ENCODE measurements at regions not wholly inside any gene's neighbourhood (a gene's known extent, or its start where the extent isn't known, plus 50 kb on each side); places are given as distances from the start of the nearest gene placed in this dataset.
"Not testable (repeated sequence)": the region's sequence is repeated elsewhere in the genome, so short reads cannot be mapped to it uniquely, and the experiment has no call there.

DNA sequence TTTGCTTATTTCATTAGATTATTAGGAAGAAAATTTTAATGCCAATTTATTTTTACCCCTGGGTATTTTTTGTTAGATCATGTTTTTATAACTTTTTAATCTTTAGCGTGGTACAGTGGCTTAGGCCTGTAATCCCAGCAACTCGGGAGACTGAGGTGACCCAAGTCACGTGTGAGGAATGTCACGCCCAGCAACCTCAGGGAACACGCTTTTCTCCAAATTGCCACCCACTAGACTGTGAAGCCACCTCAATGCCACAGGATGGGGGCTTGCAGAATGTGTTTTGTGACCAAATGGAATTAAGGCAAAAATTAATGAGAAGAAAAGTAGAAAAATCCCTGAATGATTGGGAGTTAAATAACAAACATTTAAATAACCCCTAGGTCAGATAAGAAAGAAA lies 141.8 kb downstream of the LAT start:
- DNase-seq, result no peak

DNA sequence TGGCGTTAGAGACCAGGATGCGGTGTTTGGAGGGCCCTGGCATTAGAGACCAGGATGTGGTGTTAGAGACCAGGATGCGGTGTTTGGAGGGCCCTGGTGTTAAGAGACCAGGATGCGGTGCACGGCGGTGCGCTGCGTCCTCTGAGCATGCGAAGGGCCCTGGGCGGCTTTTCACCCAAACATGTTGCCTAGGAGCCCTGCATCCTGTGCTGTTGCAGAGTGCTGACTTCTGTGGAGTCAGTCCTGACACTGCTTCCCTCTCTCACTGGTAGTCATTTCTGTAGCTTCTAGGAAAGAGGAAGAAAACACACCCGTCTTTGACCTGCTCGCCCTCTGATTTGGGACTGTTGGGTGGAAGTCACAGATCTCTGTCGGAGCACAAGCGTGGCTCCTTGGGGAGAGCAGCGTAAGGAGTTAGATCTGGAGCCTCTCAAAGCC lies 141.2 kb downstream of the LAT start:
- peak in 1 of 6 experiments; percentile 10 for DNase-seq

DNA sequence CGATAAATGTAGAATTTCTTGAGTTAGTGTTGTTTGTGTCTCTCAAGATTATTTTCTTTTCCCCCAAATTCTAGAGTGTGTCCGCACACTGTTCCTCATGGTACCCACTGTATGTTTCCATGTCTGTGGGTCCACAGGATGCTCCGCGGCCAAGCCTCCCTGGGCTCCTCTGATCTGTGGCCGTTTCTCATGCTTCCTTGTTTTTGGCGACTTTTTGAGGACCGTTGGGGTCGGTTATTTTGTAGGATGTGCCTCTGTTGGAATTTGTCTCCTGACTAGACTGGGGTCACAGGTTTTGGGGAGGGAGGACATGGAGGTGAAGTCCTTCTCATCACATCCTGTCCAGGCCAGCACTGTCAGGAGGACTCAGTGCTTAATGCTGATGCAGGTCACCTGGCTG lies 140.0 kb downstream of the LAT start:
- no peak for DNase-seq

DNA sequence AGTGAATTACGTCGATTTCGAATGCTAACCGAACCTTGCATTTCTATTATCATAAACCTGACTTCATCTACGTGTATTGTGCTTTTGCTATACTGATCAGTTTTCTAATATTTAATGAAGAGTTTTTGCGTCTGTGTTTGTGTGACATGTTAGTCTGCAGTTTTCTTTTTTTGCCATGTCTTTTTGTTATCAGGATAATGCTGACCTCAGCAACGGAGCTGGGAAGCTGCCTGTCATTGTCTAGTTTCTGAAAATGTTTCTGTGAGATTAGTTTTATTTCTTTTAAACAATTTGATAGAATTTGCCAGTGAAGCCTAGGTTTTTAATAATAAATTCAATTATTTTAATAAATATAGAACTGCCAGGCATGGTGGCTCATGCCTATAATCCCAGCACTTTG lies 139.3 kb downstream of the LAT start:
- not testable (repeated sequence) for DNase-seq

DNA sequence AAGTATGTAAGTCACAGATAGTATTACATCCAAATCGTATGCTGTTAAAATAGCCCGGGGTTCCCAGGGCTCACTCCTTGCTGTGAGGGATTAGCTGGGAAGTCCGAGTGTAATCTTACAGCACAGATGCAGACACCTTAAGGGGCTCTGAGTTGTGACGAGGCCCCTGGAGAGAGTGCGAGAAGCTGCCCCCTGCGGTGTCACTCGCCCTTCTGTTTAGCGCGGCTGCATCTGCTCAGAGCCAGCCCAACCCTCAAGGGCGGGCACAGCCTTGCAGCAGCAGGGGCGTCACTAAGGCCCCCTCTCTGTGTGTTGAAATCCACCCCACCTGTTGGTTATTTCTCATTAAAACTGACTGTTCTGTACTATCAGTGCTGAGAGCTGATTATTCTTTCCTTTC lies 135.8 kb downstream of the LAT start:
- not testable (repeated sequence) for DNase-seq

DNA sequence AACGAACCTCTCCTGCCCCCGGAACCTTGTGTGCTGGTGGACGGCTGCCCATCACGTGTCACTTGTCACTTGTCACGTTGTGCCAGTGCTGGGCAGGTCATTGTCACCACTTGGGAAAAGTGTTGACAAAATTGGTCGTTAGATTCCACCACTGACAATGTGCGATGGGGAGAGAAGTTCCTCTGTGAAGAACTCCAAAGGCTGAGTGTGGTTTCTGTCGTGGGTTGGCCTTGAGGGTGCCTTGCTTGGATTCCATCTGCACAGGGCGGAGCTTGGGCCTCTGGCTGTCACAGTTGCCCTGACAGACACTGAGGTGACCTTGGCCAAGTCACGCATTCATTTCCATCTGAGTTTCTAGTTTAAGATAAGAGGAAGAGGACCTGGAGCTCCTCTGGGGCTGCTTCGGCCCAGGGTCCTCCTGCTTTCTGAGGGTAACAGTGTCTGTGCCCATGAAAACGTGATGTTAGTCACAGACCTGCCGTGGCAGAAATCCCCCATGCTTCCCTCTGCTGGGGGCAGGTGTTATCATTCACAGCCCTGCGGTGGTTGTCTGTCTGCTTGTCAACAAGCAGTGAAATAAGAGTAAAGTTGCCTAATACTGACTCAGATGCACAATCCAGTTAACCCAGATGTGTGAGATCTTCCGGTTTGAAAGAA lies 133.6 kb downstream of the LAT start:
- DNase-seq, result not testable (repeated sequence)

DNA sequence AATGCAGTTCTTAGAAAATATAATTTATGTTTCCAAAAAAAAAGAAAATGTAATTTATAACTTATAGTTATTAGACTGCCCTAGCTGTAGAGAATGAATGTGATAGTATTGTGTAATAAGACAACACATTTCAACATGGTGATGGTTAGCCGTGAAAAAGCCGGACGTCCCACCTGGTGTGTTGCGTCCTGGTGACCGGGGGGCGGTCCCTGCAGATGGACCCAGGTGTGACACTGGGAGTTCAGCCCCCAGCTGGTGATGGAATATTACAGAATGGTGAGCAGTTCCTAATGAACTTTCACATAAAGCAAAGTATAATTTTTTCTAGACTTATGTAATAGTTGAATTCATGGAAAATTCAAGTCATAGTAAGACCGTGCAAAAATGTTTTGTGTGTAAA lies 132.8 kb downstream of the LAT start:
- DNase-seq, result no peak

DNA sequence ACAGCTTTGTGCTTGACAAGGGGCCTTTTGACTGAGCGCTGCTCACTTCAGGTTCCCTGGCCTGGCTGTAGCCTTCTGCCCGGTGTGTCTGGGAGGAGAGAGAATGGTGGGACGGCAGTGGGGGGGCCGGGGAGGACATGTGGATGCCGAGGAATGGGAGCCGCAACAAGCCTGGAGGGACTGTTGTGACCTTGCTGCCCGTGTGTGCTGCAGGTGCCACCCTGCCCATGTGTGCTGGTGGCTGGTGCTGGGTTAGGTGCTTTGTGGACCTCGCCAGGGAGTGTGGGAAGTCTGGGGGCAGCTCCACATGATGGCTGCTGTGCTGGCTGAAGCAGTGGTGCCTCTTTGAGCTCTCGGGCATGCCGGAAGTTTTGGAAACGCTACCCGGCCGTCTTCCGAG lies 132.1 kb downstream of the LAT start:
- no peak for DNase-seq

DNA sequence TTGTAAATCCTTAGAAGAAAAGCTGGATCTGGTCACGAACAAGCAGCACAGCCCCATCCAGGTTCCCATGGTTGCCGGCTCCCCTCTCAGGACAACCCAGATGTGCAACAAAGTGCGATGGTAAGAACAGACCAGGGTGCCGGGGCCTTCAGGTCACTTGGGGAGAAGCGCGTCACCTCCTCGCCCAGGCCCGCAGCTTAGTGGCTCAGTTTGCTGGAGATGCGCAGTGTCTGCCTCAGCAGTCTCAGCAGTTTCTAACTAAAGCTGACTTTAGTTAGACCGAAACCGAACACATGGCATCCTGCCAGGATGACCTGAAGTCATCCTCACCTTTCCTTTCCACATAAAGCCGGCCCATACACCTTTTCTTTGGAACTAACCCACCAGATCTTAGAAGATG lies 131.4 kb downstream of the LAT start:
- not testable (repeated sequence) for DNase-seq

DNA sequence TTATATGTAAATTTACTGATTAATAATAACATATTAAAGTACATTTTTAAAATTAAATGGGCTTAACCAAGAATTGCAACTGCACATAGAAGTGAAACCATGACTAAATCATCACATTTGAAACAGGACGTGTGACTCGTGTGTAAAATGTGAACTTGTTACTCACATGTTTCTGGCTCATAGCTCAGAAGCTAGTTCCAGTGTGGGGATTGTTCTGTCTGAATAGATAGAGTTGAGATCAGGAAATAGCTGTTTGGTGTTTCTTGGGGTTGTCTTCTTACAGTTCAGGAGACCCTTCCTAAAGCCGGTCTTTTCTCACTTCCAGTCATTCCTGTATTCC lies 130.9 kb downstream of the LAT start:
- DNase-seq, result not testable (repeated sequence)

DNA sequence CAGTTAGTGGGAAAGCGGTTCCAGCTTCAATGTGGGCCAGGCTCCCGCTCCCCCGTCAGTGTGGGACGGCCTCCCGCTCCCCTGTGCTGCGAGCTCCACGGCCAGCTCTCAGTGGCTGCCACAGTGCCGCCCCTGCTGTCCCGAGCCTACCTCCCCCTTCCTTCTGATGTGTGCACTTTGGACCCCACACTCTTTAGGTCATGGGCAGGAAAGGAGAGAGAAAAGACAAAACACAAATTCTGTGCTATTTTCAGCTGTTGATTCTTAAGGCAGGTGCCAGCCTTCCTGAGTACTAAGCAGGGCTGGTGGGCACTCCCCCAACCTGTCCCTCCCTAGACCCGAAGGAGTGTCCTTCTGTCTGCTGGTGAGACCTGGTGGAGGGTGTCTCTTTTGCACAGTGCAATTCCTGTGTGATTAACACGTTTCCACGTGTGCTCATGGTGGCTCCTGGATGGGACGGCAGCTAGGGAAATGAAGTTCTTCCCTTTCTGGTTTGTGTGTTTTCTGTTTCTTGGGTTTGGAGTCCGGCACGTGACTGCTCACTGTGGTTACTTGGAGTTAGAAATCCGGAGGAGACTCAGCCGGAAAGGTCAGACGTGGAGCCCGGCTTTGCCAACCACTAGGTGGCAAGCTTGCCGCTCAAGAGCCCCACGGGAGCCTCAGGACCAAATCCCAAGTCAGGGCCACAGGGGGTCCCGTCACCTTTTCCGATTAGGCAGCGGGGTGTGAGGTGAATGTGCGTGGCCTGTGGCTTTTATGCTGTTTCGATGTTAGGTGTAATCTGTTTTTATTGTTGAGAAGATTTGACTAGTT lies 130.3 kb downstream of the LAT start:
- DNase-seq, result peak in 1 of 6 experiments; percentile 27

DNA sequence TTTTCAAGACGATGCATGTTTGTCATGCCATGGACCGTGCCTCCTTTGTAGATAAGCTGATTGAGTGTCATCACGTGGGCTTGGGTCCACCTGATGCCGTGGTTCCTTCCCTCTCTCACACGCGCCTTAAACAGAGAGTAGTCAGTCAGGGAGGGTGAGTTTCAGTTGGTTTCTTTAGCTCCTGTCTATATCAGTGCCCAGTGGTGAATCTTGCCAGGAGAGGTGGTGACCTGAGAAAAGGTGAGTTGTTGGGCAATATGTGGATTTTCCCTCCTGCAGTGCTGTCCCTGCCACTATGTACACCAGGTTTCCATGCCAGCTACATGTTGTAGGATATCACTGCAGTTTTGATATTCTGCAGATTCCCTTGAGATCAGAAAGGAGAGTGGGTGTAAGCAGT lies 129.7 kb downstream of the LAT start:
- DNase-seq, result no peak

DNA sequence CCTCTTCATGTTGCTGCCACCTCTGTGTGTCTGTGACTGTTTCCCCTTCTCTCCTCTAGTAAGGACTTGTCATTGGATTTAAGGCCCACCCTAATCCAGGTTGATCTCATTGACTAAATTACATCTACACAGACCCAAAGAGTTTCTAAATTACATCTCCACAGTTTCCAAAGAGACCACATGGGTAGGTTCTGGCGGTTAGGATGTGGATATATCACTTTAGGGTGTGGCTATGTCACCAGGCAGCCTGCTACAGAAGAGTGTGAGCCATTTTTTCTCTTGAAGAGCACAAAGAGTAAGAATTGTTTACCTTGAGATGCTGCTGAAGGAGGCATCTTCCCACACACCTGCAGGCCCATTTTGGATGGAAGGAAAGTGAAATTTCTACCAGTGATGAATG lies 128.6 kb downstream of the LAT start:
- not testable (repeated sequence) for DNase-seq

DNA sequence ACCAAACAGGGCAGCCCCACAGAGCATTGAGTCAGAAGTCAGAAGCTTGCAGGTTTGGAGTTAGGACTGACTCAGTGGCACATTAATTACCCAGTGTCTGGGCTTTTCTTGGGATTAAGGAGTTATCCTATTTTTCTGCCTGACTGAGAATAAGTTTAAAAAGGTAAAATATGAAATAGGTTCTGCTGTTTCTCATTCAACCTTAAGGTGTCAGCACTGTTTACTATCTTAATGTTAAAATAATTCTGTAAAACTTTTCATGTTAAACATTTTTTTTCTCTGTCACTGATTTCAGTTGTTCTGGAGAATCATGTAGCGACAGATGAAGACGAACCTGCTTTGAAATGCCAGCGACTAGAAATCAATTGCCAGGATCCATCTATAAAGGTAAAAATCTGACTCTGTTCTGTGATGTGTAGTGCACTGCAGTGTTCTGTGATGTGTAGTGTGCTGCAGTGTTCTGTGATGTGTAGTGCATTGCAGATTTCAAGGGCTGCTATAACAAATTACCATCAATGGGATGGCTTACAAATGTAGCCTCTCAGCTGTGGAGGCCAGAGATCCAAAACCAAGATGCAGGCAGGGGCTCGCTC lies 128.0 kb downstream of the LAT start:
- no peak for DNase-seq

DNA sequence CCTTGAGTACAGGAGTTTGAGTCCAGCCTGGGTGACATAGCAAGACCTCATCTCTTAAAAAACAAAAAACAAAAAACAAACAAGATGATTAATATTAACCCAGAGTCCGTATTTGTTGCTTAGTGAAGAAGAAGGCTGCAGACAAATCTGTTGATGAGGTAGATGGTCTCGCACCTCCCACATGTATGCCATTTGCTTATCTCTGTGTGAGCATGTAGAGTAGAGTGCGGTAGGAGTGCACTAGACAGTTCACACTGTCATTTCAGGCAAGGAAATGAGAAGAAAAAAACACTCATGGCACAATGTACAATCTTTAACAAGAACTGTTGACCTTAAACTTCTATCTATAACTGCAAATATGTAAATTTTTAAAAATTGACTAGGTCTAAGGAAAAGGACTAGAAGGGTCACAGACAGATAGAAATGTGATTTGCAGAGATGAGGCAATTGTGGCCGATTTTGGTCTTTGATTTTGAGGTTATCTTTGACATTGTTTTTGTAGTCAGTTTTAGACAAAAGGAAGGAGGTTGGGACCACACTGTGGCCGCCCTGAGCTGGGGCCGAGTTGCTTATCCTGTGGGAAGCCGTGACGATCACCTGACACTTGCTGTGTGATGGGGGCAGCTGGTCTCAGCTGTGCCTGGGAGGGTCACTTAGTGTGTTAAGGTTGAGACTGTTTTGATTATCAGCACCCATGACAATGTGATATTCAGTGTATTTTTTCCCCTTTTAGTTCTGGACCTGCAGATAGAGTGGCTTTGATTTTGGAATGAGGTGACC lies 127.2 kb downstream of the LAT start:
- not testable (repeated sequence) for DNase-seq

DNA sequence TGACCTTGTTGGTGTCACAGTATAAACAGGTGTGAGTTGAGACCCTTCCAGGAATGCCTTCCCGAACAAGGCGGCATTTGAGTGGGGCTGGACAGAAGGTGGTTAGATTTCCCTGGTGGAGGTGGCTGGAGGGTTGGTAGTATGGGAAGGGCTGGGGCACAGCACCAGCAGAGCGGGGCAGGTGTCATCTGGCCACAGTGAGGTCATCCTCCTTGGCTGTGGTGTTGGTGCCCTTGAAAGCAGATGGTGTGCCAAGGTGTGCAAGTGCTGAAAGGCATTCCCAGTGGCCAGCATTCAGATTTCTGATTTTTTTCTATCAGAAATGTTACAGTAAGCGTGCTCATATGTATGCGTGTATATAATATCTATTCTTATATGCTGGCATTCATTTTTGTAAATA lies 126.6 kb downstream of the LAT start:
- no peak for DNase-seq

DNA sequence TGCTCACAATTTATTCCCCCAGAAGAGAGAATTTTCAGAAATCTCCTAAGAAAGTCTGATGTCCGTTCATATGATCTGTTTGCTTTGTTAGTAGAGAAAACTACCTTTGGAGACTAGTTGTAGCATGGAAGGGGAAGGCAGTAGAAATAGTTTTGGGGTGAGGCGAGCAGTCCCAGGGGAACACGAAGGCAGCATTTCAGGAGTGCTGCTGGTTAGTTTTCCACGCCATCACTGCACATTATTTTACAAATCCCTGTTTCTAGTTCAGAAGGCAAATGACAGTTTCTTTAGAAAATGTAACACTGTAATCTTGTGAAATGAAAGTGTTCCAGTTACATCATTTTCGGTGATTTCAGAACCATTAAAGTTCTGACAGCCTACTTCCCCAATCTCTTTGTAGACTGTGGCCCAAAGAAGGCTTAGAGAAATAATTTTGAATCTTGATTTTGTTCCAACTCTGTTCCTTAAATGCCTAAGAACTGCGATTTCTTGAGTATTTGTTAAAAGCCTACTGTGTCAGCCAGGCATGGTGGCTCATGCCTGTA lies 123.8 kb downstream of the LAT start:
- not testable (repeated sequence) for DNase-seq

DNA sequence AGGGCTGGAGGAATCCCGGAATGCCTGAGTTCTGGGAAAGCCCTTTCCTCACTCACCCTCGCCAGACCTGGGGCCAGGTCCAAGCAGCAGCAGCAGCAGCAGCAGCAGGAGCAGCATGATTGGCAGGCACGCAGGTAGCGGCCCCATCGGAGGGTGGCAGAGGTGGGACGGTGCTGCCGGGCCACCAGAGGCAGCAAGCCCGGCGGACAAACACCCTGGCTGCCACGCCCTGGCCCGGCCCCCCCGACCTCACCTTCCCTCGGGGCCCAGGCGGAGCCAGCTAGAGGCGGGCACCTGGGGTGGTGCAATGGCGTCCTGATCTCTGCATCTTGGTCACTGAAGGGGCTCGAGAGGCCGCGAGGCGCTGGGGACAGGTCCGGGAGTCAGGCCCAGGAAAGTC lies 122.4 kb downstream of the LAT start:
- no peak for DNase-seq

DNA sequence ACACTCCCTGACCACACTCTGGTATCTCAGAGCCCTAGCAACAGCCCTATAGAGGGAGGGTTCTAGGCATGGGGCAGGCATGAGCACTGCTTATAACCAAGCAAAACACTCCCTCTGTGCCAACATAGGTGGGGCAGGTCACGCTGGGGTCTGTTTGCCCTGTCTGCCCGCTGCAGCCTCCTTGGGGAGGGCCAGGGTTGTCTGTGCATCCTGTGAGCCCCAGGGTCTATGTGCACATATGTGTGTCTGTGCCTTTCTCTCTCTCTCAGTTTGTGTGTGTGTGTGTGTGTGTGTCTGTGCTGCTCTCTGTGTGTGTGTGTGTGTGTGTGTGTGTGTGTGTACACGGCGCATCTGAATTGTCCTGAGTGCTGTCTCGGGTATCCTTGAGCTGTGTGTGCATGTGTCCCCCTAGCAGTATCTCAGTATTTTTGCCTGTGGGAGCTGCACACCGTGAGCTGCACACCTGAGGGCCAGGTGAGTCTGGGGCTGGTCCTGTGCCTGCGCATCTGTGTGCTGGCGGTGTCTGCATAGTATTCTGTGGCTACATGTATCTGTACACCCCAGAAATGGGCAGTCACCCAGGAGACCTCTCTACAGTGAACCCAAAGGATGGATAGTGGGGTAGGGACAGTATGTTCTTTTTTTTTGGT lies 121.5 kb downstream of the LAT start:
- not testable (repeated sequence) for DNase-seq

DNA sequence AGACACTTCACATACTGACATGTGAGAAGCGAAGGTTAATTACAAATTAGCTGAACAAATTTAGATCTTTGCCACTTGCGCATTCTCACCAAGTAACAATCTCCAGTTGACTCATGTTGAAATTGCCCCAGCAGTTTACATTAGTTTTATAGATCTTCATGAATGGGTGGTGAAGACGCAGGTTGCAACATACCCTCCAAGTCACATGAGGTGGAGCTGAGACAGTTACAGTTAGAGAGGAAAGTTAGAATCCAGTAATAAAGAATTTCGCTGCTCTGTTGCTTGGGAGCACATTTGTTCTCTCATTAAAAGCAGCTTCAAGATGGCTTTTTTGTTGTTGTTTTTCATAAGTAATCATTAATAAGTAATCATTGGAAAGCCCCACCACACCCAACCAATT lies 119.7 kb downstream of the LAT start:
- not testable (repeated sequence) for DNase-seq

DNA sequence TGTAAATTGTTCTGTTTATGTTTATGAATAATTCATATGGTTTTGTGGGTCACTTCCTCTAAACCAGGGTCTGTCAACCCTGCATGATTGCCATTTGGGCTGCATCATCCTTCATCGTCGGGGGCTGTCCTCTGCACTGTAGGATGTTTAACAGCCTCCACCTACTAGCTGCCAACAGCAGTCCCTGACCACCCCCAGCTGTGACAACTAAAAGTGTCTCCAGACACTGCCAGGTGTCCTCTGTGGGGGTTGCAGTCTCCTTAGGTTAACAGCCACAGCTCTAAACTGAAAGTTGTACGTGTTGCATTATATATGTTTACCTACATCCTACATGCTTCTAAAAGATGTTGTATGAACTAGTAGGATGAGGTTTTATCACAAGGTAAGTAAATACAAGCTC lies 113.1 kb downstream of the LAT start:
- DNase-seq, result not testable (repeated sequence)

Data from stimulated activated naive CD4-positive, alpha-beta T cell (primary cell).